Skeletal muscle tissue (tissue), 3 donors: ENCODE measurements at regions not wholly inside any gene's neighbourhood (a gene's known extent, or its start where the extent isn't known, plus 50 kb on each side); places are given as distances from the start of the nearest gene placed in this dataset.

Experiments
- H3K27ac ChIP-seq: one replicate; pipeline ENCODE4 v1.7.0; 2013; ENCODE audit warnings: mild to moderate bottlenecking, low read depth, low read length, inconsistent platforms
- H3K27me3 ChIP-seq, 3 donors: one replicate each; pipeline ENCODE4 v1.7.0; 2013; ENCODE audit warnings: low read length in 3 of 3; ENCODE audit not compliant: control insufficient read depth in 3 of 3, insufficient read depth in 3 of 3
- H3K36me3 ChIP-seq, 3 donors: one replicate each; pipeline ENCODE4 v1.7.0; 2013; ENCODE audit warnings: low read length in 3 of 3; ENCODE audit not compliant: control insufficient read depth in 3 of 3, insufficient read depth in 3 of 3
- H3K4me1 ChIP-seq, 3 donors: one replicate each; pipeline ENCODE4 v1.7.0; 2013; ENCODE audit warnings: low read length in 3 of 3, mild to moderate bottlenecking in 3 of 3; ENCODE audit not compliant: control insufficient read depth in 3 of 3, insufficient read depth in 3 of 3
- H3K4me3 ChIP-seq, 3 donors: one replicate each; pipeline ENCODE4 v1.7.0; 2013; ENCODE audit warnings: low read length in 3 of 3
- H3K9ac ChIP-seq, 3 donors: one replicate each; pipeline ENCODE4 v1.7.0; 2013; ENCODE audit warnings: low read length in 3 of 3, mild to moderate bottlenecking in 3 of 3, moderate library complexity in 2 of 3, low read depth in 1 of 3
- H3K9me3 ChIP-seq, 3 donors: one replicate each; pipeline ENCODE4 v1.7.0; 2013; ENCODE audit warnings: low read length in 3 of 3; ENCODE audit not compliant: control insufficient read depth in 3 of 3
- donor health status: Osteomylitis.

- Histone ChIP-seq H3K4me1 (peaks cover 5 to 12% (median 8%) of the 10 kb centered on the region in 3 donors), H3K27ac (peak overlapping the region; percentile 64), H3K27me3 (no peaks in the 10 kb centered on the region), H3K4me3 (peak overlapping the region in 1 of 3 donors; percentile 31), H3K9ac (peak overlapping the region in 2 of 3 donors; percentile 54 to 63), H3K36me3 (no peaks in the 10 kb centered on the region), H3K9me3 (no peaks in the 10 kb centered on the region)
Observed at GRCh38 chr12:67807814-67808213, 159.3 kb downstream of the DYRK2 start.

- Histone ChIP-seq H3K9ac (no peak overlapping the region), H3K27me3 (no peaks in the 10 kb centered on the region), H3K36me3 (no peaks in the 10 kb centered on the region), H3K9me3 (no peaks in the 10 kb centered on the region), H3K27ac (no peak overlapping the region), H3K4me1 (peaks cover 5 to 12% (median 8%) of the 10 kb centered on the region in 3 donors), H3K4me3 (no peak overlapping the region)
Observed at GRCh38 chr12:67810166-67810565, 161.6 kb downstream of the DYRK2 start.

- no peak overlapping the region for H3K4me3 ChIP-seq
- H3K9me3 ChIP-seq, result peaks cover 0 to 7% (median 0%) of the 10 kb centered on the region in 3 donors
- H3K36me3 ChIP-seq, result no peaks in the 10 kb centered on the region
- H3K9ac ChIP-seq, result no peak overlapping the region
- no peak overlapping the region for H3K27ac ChIP-seq
- no peaks in the 10 kb centered on the region for H3K27me3 ChIP-seq
- H3K4me1 ChIP-seq, result peaks cover 5 to 12% (median 8%) of the 10 kb centered on the region in 3 donors
Observed at GRCh38 chr12:67811437-67812361, 163.2 kb downstream of the DYRK2 start.

GRCh38 chr12:67813456-67813904 lies 164.9 kb downstream of the DYRK2 start:
- Histone ChIP-seq H3K4me1 (peaks cover 0 to 3% (median 2%) of the 10 kb centered on the region in 3 donors), H3K9me3 (peaks cover 0 to 7% (median 0%) of the 10 kb centered on the region in 3 donors), H3K36me3 (no peaks in the 10 kb centered on the region), H3K4me3 (no peak overlapping the region), H3K9ac (no peak overlapping the region), H3K27me3 (no peaks in the 10 kb centered on the region), H3K27ac (no peak overlapping the region)

DNA sequence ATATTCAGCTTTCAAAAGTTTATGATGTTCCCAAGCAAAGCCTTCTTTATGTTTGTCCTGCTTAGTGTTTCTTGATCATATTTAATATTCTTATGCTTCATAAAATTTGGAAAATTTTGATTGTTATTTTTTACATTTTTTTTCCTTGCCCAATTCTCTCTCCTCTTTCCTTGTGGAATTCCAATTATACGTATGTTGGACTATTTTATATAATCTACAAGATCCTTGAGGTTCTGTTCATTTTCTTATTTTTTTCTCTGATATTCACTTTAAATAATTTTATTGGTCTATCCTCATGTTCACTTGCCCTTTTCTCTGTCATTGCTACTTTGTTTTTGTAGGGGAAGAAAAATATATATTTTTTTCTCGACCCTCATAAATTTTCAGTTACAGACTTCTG lies 167.7 kb downstream of the DYRK2 start:
- Histone ChIP-seq H3K36me3 (no peaks in the 10 kb centered on the region), H3K4me1 (peaks cover 8 to 13% (median 10%) of the 10 kb centered on the region in 3 donors), H3K27me3 (no peaks in the 10 kb centered on the region), H3K4me3 (no peak overlapping the region), H3K9ac (no peak overlapping the region), H3K9me3 (peaks cover 0 to 7% (median 0%) of the 10 kb centered on the region in 3 donors), H3K27ac (no peak overlapping the region)

GRCh38 chr12:67818459-67818903 lies 169.9 kb downstream of the DYRK2 start:
- Histone ChIP-seq H3K4me1 (peaks cover 8 to 13% (median 10%) of the 10 kb centered on the region in 3 donors), H3K9me3 (peaks cover 0 to 7% (median 0%) of the 10 kb centered on the region in 3 donors), H3K27me3 (no peaks in the 10 kb centered on the region), H3K27ac (peak overlapping the region; percentile 75), H3K9ac (peak overlapping the region in 1 of 3 donors; percentile 15), H3K36me3 (no peaks in the 10 kb centered on the region), H3K4me3 (no peak overlapping the region)

- Histone ChIP-seq H3K27me3 (no peaks in the 10 kb centered on the region), H3K4me1 (peaks cover 8 to 14% (median 13%) of the 10 kb centered on the region in 3 donors), H3K9ac (peak overlapping the region in 2 of 3 donors; percentile 27 to 79), H3K36me3 (no peaks in the 10 kb centered on the region), H3K27ac (peak overlapping the region; percentile 75), H3K9me3 (peaks cover 0 to 7% (median 0%) of the 10 kb centered on the region in 3 donors), H3K4me3 (peak overlapping the region in 1 of 3 donors; percentile 51)
Observed at GRCh38 chr12:67819902-67820301, 169.3 kb upstream of the IFNG-AS1 start.

DNA sequence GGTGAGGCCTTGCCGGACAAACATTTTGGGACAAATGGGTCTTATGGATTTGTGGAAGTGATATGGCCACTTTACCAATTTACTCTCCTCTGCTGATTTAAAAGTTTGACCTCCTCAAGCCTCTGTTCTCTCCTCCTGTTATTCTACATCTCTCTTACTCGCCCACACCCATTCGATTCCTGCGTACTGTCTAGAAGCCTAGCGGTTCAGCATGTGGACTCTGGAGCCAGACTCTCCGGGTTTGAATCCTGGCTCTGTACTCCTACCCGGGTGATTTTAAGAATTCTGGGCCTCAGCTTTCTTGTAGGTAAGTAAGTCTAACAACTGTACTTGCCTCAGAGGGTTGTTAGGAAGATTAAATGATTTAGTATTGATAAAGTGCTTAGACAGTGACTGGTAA lies 168.6 kb upstream of the IFNG-AS1 start:
- Histone ChIP-seq H3K4me3 (peak overlapping the region in 2 of 3 donors; percentile 44 to 51), H3K4me1 (peaks cover 8 to 14% (median 13%) of the 10 kb centered on the region in 3 donors), H3K36me3 (no peaks in the 10 kb centered on the region), H3K9ac (peak overlapping the region; percentile 27 to 79 (median 73)), H3K27me3 (no peaks in the 10 kb centered on the region), H3K9me3 (peaks cover 0 to 5% (median 0%) of the 10 kb centered on the region in 3 donors), H3K27ac (peak overlapping the region; percentile 75)

DNA sequence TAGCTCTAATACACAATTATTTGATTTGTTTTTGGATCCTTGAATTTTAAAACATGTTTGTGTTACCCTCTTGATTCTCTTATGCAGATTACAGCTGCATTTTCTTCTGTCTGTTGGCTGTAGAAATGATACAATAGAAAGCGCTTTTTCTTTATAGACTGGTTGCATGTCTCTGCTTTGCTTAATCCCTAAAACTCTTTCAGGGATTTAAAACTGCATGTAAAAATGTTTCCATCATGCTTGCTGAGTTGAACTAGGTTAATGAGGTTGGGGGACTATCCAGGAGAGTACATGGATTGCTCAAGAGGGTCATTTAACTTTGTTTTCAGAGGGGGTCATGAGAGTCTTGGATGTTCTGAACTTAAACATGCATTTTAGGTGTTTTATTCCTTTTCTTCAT lies 166.4 kb upstream of the IFNG-AS1 start:
- no peaks in the 10 kb centered on the region for H3K27me3 ChIP-seq
- H3K4me1 ChIP-seq, result peaks cover 12 to 25% (median 16%) of the 10 kb centered on the region in 3 donors
- peak overlapping the region in 2 of 3 donors; percentile 11 to 35 for H3K4me3 ChIP-seq
- peak overlapping the region; percentile 12 for H3K27ac ChIP-seq
- H3K9me3 ChIP-seq, result no peaks in the 10 kb centered on the region
- H3K9ac ChIP-seq, result peak overlapping the region in 2 of 3 donors; percentile 62 to 79
- H3K36me3 ChIP-seq, result no peaks in the 10 kb centered on the region

GRCh38 chr12:67826148-67826547 lies 163.1 kb upstream of the IFNG-AS1 start:
- Histone ChIP-seq H3K27ac (peak overlapping the region; percentile 92), H3K27me3 (no peaks in the 10 kb centered on the region), H3K9ac (no peak overlapping the region), H3K4me1 (peaks cover 8 to 18% (median 13%) of the 10 kb centered on the region in 3 donors), H3K36me3 (no peaks in the 10 kb centered on the region), H3K9me3 (no peaks in the 10 kb centered on the region), H3K4me3 (no peak overlapping the region)
